ENCODE measurements at regions not wholly inside any gene's neighbourhood (a gene's known extent, or its start where the extent isn't known, plus 50 kb on each side); places are given as distances from the start of the nearest gene placed in this dataset.
"Not testable (repeated sequence)": the region's sequence is repeated elsewhere in the genome, so short reads cannot be mapped to it uniquely, and the experiment has no call there.

DNA sequence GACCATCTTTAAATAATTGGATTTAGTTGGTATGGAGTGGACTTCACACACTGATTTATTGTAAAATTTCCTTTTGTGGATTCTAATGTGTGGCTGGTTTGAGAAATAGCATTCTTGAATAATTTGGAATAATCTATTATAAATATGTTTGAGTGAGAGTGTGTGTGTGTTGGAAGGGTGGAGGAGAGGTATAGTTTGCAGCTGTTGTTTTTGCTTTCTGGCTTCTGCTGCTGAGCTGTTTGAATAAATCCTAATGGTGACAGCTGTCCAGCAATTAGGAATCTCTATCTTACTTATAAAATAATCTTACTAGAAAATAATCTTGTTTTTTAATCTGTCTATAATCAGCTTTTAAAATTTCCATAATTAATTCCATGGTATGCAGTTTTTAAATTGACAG is 1283.0 kb upstream of the CDH2 start:
- no peak for DNase-seq

DNA sequence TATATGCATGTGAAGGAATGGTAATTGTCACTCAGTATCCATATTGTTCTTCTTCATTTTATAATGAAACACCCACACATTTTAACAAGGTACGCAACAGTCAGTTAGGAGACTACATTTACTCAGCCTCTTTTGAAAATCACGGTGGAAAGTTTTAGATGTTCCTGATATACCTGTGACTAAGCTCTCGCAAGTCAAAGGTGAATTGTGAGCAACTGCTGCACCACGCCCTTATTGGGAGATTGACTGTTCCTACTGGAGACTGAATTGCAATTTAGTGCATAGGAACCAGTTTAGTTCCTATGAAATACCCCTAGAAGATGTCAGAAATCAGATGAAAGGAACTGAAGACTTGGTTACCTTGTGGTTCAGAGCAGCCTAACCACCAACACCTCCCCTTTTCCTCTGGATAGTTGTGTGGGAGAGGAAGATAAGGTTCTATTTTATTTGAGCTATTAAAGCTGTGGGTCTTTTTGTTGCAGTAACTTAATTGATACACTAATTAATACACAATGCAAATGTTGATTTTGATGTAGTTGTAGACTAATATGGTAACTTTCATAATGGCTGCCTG is 1280.5 kb upstream of the CDH2 start:
- DNase-seq, result no peak

DNA sequence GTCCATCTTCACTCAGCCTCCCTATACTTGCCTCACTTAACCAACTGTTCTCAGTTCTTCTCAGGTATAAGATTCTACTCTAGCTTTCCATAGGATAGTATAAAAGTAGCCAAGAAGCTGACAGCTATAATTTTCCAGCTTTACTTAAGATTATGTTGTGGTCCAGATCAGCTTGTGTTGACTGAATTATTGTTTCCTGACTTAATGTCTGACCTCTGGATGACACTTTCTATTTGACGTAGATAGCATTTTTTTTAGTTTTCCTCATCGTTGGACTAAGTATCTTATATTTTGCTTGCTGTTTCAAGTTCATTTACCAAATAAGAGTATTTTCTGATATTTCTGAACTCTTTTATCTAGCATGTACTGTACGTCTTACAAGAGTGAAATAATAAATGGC is 1272.5 kb upstream of the CDH2 start:
- no peak for DNase-seq

DNA sequence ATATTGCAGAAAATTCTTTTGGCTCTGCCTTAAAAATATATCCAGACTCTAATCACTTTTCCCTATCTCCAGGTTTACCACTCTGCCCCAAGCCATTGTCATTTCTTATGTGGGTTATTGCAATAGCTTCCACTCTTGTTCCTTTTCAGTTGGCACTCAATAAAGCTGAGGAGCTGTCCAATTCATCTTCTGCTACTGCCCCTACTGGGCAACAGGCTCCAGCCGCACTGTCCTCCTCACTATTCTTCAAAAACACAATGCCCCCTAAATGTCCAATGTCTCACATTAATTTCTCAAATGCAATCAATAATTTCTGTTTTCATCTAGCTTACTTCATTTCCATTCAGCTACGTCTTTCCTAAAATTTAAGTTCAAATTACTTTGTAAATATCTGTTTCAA is 1262.5 kb upstream of the CDH2 start:
- DNase-seq, result no peak

DNA sequence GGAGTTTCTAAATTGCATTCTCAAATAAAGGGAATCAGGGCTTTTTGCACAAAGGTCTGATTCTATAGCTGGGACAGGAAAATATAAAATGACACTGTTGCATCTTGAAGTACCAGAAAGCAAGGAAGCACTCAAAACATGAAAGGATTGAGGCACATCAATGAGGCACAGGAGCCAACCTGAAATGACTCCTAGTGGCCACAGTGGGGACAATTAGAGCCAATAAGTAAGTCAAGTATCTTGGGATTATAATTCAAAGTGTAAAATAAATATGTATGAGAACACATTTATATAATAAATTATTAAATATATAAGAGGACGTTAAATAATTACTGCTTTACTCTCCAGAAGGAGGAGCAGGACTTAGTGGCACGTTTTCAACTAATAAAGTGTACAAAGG is 1259.5 kb upstream of the CDH2 start:
- no peak for DNase-seq

DNA sequence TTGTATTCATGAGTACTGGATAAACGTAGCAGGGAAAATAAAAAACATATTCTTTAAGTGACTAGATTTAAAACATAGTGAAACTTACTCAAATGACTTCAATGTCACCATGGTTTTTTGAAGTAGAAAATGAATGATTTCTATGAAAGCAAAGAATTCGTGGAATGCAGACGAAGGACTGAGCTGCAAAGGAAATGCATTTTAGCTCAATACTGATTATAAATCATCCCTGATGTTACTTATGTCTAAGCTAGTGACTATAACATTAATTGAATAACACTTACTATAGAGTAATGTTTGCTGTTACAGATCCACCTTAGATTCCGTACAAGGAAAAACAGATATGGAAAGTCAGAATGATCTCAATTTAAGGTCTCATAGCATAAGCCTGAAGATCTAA is 1257.7 kb upstream of the CDH2 start:
- DNase-seq, result no peak

DNA sequence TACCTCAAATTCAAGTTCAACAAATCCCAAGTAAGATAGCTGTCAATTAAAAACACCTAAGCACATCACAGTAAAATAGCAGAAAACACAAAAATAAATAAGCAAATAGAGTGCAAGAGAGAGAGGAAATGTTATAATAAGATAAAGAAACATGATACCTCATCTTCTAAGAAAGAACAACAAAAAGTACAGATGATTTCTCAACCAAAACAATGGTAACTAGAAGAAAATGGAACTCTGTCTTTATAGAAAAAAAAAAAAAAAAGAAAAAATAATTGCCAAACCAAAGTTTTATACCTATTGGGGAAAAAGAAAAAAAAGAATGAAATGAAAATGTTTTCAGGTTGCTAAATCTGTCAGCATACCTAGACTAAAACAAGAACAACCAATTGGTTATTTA is 1253.5 kb upstream of the CDH2 start:
- no peak for DNase-seq

DNA sequence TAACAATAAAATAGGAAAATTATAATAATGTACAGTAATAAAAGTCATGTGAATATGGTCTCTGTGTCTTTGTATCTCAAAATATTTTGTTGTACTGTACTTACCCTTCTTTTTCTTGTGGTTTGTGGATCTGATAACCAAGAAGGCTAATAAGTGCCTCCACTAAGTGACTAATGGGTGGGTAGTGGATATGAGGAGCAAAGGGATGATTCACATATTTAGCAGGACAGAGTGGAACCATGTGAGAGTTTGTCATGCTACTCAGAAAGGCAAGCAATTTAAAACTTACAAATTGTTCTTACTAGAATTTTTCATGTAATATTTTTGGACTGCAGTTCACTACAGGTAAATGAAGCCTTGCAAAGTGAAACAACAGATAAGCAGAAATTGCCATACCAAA is 1241.2 kb upstream of the CDH2 start:
- DNase-seq, result no peak

DNA sequence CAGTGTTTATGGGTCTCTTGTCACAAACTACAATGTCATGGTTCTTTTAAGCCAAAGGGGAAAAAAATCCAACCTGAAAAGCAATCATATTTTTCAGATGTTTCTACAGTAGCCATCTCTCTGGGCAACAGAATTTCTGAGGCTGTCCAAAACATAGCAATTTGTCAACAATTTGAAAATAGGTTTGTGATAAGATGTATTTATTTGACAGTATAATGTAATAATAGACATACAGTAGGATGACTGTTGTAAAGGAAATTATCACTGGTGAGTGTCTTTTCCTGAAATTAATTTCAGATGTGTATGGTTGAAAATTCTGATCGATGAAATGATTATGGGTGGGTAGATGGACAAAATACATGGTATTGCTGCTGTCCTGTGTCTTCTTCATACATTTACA is 1230.1 kb upstream of the CDH2 start:
- no peak for DNase-seq

DNA sequence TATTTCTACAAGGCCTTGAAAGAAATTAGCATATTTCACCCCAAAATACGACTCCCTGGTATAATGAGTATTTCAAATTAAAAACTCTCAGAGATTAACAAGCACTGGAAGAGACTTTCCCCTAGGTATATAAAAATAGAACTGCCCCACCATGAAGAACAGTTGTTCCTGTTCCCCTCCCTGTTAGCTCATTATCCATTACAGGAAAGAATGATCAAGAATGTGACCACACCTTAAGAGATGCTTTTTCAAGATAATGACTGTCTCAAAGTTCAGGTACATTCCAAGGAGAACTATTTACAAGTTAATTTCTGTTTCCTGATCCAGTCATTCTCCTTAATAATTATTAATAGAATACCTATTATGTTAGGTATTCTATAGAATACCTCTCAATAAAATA is 1220.6 kb upstream of the CDH2 start:
- DNase-seq, result no peak

DNA sequence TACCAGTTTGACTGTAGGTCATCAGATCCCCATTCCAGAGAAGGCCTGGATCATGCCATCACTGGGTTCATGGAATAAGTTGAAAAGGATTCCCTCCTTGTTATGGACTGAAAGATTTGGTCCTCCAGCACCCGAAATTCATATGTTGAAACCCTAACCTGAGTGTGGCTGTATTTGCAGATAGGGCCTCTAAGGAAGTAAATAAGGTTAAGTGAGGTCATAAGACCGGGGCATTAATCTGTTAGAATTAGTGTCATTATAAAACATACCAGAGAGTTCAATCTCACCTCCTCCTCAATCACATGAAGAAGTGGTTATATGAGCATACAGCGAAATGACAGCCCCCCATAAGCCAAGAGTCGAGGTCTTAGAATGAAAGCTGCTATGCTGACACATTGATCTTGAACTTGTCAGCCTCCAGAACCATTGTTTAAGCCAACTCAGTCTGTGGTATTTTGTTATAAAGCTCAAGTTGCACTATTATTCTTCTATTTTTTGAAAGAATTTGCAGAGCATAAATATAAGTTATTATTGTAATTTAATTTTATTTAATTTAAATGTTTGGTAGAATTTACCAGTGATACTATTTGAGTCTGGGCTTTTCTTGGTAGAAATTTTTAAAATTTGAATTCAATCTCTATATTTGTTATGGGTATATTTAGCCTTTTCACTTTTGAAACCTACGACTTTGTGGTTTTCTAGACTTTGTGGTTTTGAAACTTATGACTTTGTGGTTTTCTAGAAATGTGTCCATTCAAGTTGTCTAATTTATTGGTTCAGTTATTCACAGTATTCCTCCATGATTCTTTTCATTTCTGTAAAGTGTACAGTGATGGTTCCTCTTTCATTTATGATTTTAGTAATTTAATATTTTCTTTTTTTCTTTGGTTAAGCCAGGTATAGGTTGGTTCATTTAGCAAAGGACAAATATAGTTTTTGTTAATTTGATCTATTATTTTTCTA is 1206.7 kb upstream of the CDH2 start:
- no peak for DNase-seq

DNA sequence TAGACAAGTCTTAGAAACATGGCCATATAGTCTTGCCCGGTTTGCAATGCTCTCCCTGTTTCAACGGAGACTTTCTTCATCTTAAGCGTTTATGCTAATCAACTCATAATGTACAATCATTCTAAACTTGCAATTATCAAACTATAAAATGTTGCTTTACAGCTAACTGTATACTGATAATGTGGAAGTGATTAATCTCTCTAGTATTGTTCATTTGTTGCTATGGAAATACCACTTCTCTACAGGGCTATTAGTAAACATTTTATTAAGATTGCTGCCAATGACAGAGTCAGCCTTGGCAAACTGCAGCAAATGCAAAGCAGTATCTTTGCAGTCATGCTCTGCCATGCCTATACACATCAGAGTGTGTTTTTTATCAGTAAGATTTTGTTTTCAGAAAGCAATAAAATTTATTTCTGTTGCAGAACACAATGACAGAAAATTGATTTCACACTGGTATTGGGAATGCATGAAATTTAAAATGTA is 1201.8 kb upstream of the CDH2 start:
- no peak for DNase-seq

DNA sequence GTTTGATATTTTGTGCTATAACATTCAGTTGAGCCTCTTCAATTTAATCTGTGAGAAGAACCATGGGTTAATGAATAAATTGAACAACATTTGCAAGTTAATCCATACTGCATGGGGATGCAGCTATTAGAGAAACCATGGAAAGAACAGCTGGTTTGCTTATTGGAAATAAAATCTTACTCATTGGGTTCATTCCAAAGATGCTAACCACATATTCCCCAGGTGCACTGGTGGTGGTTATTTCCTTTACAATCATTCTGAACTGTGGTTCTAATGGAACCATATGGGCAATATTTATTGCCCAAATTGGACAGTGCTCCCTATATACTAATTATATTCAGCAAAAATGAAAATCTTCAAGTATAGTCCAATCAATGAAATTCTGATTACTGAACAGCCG is 1200.4 kb upstream of the CDH2 start:
- DNase-seq, result no peak

DNA sequence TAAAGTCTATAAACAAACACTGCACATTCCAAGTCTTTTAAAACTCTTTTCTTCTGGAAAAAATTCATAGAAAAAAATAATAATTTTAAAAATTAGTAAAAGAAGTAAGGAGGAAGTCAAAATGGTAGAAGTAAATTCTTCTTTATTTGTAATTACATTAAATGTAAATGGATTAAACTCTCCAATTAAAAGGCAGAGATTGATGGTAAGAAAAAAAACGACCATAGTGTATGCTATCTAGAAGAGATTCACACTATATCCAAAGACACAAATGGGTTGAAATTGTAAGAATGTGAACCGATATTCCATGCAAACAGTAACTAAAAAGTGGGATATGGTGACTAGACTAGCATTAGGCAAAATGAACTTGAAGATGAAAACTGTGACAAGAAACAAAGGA is 1196.1 kb upstream of the CDH2 start:
- DNase-seq, result no peak

DNA sequence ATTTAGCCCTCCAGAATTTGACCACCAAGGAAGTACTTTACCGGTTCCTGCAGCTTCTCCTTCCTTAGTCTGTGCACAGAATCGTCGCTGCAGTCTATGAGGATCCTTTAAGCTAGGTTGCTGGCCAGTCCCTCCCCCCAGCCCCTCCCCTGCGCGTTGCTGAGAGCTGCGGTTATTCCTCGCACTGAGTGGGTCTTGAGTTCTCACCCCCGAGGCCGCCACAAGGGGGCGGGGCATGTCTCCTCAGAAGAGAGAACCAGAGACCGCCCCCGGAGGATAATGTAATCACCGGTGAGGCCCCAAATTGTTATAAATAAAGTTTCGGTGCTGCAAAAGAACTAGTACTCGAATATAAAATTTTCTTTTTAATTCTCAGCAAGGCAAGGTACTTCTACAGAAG is 1184.9 kb upstream of the CDH2 start:
- DNase-seq, result no peak

DNA sequence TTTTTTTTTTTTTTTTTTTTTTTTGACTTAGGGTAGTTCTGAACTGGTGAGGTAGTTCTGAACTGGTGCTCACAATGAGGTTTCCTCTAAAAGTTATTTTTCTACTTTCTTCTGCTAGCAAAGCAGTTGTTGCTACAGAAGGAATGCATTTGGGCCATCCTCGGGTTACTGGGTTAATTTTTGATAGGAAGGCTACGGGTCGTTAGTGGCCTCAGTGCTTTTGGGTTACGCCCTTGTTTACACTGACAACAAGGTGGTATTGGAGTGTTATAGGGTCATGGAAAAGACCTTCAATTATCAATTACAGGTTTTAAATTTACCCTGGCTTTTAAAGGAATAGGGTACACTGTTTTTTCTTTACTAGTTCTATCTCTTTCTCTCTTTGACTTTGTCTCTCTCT is 1183.7 kb upstream of the CDH2 start:
- DNase-seq, result not testable (repeated sequence)

DNA sequence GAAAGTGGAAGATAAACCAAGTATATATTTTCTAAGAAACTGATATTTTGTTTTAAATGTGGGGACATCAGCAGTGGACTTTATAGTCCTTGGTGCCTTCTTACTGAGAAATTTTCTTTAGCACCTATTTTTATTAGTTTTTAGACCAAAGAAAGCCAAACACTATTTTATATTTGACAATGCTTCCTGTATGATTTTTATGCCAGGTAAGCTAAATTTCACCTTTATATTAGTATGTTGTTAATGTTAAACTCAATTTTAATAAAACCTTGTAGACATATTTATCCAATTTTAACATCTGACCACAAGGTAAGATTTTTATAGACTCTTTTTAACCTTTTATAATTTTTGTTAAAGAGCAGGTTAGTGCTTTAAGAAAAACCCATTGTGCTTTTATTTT is 1182.3 kb upstream of the CDH2 start:
- not testable (repeated sequence) for DNase-seq

DNA sequence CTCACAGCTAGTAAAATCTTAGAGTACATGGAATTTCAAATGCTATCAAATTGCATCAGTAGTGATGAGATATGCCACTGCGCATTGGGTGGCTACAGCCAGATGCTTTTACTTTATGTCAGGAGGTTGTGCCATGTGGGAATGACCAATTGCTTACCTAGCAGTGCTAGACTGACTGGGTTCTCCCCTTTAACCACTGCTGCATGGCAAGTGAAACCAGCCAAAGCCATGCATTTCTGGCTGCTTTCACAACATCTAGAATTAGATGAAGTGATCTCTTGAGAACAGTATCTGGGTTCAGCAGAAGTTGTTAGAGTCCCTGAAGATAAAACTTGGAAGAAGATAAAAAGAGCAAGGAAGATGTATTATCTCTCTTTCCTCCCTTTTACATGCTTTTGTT is 1174.2 kb upstream of the CDH2 start:
- no peak for DNase-seq

DNA sequence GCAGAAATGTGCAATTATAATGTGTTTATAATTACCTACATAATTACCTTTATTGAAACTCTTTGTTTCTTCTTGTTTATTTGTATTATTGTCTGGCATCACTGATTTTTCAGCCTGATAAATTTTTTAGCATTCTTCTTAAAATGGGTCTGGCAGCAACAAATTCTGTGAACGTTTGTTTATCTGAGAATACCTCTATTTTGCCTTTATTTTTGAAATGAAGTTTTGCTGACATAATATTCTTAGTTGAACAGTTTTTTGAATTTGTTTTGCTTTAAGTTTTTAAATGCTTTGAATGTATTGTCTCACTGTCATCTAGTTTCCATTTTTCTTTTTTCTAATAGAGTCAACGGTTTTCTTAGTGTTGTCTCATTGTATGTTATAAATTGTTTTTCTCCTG is 1152.0 kb upstream of the CDH2 start:
- no peak for DNase-seq

DNA sequence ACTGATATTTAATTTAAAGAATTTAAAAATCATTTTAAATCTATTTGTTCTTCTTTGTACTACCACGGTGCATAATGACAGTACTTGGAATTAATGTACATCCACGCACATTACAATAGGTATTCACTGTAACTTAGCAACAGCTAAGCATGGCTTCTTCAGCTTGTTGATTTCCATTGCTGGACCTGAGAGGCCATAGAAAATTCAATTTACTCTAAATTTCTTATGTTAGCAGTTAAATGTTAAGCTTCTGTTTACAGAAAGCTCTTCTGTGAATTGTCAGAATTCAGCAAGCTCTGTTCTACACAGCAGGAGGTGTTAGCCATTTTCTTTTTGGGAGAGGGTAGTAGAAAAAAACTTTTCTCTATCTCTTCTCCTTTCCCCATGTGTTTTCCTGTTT is 1149.3 kb upstream of the CDH2 start:
- peak; percentile 36 for DNase-seq

DNA sequence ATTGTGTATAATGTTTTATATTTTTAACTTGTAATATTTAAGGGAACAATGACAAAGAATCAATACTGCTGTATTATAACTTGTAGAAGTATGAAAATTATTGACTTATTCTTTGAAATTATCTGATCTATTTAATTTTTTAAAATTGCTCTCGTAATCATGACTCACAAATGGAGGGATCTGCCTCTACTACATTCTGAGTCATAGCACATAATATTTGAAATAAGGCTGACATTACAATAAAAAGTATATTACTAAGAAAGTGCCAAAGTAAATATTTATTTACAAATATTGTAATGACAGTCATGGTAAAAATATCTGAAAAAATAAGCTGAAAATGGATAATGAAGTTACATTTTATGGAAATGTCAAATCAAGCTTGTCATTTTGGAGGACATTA is 1144.6 kb upstream of the CDH2 start:
- DNase-seq, result no peak

DNA sequence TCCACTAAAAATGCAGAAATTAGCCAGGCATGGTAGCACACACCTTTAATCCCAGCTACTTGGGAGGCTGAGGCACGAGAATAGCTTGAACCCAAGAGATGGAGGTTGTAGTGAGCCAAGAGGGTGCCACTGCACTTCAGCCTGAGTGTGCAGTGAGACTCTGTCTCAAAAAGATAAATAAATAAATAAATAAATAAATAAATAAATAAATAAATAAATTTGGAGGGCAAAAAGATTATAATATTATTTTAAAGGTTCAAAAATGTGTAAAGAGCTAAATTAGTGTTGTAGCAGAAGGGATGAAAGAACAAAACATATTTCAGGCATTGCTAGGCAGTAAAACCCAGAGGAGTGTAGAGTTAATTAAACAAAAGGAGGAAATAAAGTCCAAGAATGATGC is 1136.4 kb upstream of the CDH2 start:
- DNase-seq, result no peak

DNA sequence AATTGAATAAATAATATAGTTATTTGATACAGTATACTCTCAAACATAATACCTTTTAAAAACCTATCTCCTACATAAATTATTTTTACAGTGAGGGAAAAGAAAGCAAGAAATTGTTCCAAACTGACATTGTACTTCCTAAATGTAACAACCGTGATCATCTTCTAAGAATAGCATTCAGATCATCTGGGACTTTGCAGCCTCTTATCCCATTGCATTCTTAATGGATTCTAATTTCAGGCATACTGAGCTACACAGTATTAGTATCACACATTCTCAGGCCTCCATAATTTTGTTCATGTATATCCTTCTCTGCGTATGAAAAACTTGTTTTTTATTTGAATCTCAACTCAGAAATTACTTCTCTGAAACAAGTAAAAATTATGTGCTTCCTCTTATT is 1134.7 kb upstream of the CDH2 start:
- DNase-seq, result no peak

DNA sequence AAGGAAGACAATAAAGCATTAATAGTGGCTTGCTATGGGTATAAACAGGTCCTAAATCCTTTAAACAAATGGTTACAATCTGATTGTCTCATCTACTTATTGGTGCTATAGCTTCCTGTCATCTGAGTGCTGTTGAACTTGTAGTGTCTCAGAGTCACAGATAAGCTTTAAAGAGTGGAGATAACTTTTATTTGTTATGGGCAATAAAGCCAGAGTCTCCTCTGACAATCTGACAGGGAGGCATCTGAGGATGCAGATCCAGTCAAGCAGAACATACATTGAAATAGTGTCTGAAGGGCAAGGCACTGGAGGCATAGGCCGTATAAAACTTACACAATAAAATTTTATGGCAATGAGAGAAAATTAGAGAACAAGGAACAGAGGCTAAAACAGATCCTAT is 1132.4 kb upstream of the CDH2 start:
- no peak for DNase-seq

DNA sequence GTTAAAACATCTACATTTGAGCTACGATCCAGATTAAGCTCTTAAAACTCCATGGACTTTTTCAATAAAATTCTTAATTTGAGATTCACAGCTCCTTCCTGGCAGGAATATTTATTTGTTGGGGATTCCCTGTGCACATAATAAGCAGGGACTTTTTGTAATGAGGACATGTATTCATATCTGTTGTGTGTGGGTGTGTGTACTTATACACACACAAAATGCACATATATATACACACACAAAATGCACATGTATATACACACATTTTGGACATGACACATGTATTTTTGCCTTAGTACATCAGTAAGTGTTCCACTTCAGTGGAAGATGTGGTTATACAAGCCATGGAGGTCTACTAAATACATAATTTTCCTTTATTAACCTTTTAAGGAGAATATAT is 1131.1 kb upstream of the CDH2 start:
- DNase-seq, result no peak
